HPDE6-E6E7 (cell line): ENCODE measurements at regions not wholly inside any gene's neighbourhood (a gene's known extent, or its start where the extent isn't known, plus 50 kb on each side); places are given as distances from the start of the nearest gene placed in this dataset.
"Not testable (repeated sequence)": the region's sequence is repeated elsewhere in the genome, so short reads cannot be mapped to it uniquely, and the experiment has no call there.

Experiments
- DNase-seq: peaks from one replicate; pipeline ENCODE4 v3.0.0; 2011; ENCODE audit warnings: missing footprints; ENCODE audit errors: extremely low spot score

DNA sequence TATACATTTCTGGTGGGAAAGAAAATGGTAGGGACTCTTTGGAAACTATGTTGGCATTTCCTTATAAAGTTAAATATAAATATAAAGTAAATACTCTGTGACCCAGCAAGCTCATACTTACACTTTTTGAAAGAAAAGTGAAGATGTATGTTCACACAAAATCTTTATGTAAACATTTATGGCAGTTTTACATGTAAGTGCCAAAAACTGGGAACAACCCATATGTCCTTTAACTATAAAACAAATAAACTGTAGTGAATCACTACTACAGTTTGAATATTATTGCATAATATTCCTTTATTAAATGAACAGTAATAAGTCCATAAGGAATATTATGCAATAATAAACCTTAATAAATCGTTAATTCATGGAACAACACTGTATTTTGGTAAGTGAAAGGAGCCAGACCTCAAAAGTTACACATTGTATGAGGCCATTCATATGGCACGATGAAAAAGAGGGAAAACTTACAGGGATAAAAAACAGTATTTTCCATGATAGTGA is 1660.3 kb upstream of the LRRTM3 start:
- no peak for DNase-seq

DNA sequence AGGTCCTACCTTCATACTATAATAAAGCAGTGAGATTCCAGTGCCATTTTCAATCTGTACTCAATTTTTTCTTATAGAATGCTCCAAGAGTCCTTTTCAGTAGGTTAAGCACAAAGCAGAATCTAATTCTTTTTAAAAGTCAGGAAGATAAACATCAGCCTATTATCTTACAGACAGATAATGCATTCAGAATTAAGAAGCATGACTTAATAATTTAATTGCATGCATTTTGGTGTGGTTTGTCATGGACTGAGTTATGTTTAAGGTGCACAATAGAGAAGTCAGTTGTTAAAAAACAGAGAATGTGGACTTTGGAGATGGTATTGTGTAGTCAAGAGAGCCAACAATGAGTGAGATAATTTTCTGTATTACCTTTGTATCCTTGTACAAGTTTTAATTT is 1656.3 kb upstream of the LRRTM3 start:
- DNase-seq, result not testable (repeated sequence)

DNA sequence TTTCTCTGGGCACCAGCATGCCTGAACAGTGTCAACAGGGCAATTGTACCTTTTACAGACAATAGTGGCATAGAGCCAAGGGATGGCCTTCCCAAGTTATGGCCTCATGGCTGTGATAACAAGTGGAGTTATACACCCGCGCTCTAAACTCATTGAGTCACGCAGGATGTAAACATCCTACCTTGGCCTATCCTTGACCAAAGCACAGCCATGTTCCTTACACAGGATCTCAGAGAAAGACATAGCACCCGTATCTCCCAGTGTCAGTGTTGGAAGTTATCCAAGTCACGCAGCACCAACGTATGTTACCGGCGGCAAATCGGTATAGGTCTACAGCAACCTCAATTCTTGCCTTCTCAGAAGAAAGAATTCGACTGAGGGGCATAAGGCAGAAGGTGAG is 1654.9 kb upstream of the LRRTM3 start:
- no peak for DNase-seq

DNA sequence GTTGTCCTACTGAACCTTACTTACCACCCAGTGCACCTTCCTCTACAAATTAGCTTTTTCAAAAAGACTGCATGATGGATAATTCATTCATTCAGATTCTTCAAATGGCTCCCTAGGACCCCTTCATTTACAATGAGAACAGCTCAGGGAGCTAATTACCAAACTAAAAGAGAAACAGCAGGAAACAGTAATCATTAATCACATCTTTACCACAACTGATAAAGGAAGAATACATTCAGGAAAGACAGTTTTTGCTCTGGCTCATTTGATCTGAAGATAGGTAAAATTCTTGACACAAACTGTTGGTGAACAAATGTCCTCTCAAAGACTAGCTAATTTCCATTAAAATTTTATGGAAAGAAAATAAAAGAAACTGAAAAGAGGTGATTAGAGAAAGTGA is 1652.7 kb upstream of the LRRTM3 start:
- no peak for DNase-seq

DNA sequence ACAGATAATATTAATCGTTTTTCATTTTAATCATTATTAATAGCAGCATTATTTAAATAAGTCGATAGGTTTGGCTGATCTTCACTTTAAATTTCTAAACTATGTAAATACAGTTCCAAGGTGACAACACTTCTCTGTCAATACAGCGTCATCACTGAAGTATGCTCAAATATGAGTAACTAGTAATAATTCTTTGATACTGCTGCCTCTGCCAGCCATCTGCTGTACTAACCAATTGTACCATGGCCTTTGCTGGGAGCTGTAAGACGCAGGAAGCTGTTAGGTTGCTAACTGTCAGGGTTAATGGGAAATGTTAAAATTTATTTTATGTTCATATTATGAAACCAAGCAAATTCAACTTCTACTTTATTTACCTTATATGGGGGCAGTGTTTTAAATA is 1650.5 kb upstream of the LRRTM3 start:
- DNase-seq, result no peak

DNA sequence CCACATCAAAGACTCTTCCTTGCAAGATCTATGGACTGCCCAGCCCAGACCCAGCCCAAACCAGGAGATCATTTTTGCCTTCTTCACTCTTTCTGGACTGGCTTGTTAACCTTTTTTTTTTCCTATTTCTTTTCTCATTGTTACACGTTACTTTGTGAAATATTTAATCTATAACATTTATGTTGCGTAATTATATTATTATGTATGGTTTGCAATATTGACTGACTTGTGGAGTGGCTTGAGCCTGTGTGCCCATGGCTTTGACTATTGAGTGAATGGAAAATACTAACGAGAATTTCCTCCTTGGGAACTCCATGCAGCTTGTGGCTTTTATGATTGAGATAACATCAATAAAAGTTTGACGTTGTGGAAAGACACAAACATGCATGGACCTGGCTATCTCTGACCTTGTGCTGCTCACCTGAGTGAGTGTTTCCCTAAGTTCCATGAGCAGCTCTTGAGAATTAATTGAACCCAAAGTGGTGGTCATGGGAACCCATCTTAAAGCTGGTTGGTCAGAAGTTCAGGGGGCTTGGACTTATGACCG is 1641.3 kb upstream of the LRRTM3 start:
- DNase-seq, result no peak

DNA sequence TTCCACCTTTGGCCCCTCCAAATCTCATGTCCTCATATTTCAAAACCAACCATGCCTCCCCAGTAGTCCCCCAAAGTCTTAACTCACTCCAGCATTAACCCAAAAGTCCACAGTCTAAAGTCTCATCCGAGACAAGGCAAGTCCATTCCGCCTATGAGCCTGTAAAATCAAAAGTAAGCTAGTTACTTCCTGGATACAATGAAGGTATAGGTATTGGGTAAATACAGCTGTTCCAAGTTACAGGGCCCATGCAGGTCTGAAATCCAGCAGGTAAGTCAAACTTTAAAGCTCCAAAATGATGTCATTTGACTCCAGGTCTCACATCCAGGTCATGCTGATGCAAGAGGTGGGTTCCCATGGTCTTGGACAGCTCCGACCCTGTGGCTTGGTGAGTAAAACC is 1640.1 kb upstream of the LRRTM3 start:
- DNase-seq, result not testable (repeated sequence)

- DNase-seq, result no peak
Observed at GRCh38 chr10:65291286-65291685, 1634.5 kb upstream of the LRRTM3 start.

DNA sequence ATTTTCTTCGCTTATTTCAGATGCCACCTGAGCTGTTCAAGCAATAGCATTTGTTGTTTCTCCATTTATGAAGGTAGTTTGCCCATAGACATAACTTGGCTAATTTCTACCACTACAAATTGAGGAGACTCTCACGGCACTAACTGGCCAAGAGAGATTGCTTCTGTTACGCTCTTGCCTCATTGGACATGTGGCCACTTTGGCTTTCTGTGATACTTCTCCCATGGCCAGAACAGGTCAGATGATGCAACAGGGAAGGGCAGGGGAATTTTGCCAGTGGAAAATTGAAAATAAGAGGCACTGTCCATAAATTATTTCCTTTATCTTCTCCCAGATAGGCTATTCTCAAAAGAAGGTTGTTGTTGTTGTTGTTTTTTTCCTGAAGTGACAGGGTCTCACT is 1633.3 kb upstream of the LRRTM3 start:
- no peak for DNase-seq

GRCh38 chr10:65294329-65294728 is 1631.5 kb upstream of the LRRTM3 start:
- no peak for DNase-seq

DNA sequence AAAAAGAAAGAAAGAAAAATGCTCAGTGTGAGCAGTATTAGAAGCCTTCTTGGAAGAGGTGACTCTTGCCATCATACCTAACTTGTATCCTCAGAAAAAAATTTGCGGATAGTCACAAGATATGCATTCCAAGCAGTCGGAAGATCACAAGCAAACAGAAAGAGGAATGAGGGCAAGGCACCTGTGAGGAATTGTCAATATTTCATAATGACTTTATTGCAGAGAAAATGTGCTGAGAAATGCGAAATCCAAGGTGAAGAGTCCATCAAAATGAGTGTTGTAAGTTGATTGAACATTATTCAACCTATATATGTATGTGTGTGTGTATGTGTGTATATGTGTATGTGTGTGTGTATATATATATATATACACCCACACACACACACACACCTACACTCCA is 1624.7 kb upstream of the LRRTM3 start:
- DNase-seq, result no peak

DNA sequence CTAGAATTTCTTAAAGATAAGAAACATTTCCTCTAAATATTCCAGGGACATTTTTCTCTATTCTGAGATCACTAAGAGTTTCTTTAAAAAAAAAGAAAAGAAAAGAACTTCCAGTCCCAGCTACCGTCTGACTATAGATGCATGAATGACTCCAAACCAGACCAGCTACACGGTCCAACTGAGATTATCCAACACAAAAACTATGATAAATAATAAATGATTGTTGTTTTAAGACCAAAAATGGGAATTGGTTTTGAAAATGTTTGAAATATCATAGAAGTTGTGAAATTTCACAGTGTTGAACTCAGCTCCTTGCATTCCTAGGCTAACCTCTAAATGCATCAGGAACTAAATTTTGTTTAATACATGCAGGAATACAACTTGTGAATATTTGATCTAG is 1619.6 kb upstream of the LRRTM3 start:
- DNase-seq, result no peak

DNA sequence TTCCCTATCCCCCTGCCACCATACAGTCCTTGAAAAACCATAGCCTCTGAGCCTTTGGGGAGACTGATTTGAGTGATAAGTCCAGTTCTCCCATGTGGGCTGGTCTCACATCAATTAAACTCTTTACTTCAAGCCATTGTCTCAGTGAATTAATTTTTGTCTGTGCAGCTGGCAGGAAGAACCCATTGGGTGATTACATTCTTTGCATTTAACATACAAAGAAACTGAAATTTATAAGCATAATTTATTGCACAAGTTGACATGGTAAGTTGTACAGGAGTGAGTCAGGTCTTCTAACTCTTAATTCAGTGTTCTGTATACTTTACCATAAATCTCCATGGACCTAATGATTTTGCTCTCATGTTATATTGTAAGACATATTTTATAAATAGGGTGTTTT is 1613.0 kb upstream of the LRRTM3 start:
- DNase-seq, result no peak

DNA sequence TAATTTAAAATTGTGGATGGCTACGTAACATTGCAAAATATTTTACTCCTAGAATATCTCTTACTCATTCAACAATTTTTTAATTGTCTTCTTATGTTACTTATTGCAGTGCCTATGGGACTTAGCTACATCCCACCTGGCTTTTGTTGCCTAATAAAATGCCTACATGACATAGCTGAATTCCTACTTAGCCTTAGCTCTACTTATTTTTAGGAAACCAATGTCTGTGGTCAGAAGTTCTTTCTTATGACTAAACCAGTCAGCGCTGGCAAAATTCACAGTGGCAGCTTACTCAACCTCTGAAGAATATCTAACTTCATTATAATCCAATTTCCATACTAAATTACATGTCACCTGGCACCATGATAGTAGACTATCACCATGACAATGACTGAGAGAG is 1612.4 kb upstream of the LRRTM3 start:
- DNase-seq, result no peak

GRCh38 chr10:65314253-65314652 is 1611.6 kb upstream of the LRRTM3 start:
- DNase-seq, result no peak

- DNase-seq, result no peak
Observed at GRCh38 chr10:65319493-65319892, 1606.3 kb upstream of the LRRTM3 start.

DNA sequence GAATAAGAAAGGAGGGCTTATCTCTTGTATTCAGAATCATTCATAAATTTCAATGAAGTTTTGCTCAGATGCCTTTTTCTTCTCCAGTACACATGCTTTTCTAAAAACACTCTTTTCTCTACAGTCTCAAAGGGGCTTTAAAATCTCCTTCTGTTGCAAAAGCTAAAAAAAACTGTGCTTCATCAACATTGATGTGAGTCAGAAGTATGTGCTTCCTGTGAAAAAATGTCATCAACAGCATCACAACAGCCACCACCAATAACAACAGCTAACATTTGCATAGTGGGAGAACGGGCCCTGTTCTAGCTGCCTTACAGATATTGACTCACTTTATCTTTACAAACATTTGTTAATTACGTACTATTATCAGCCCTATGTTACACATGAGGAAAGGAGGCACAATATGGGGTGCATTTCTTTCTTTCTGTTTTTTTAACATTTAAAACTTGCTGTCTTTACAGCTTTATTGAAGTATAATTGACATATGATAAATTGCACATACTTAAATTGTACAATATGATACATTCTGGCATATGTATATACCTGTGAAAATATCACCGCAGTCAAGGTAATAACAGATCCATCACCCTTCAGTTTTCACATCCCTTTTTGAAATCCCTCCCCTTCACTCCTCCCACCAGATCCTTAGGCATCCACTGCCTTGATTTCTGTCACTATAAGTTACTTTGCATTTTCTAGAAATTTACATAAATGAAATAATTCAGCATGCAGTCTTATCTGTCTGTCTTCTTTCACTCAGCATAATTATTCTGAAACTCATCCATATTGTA is 1605.4 kb upstream of the LRRTM3 start:
- no peak for DNase-seq

- no peak for DNase-seq
Observed at GRCh38 chr10:65323802-65324201, 1602.0 kb upstream of the LRRTM3 start.

DNA sequence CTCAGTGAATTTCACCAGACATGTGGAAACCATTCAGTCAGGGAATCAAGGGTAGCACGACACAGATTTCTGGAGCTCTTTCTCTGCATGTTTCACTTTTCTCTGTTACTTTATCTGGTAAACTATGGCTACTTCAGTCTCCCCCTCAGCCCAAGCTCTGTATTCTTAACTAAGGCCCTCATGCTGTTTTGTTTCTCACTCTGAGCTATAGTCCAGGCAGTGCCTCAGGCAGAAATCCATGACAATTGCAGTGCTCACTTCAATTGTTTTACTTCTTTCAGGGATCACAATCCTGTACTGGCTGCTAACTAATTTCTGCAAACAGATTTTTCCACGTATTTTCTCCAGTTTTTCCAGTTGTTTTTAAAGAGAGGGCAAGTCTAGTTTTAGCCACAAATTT is 1599.9 kb upstream of the LRRTM3 start:
- no peak for DNase-seq

- no peak for DNase-seq
Observed at GRCh38 chr10:65328486-65328885, 1597.3 kb upstream of the LRRTM3 start.

DNA sequence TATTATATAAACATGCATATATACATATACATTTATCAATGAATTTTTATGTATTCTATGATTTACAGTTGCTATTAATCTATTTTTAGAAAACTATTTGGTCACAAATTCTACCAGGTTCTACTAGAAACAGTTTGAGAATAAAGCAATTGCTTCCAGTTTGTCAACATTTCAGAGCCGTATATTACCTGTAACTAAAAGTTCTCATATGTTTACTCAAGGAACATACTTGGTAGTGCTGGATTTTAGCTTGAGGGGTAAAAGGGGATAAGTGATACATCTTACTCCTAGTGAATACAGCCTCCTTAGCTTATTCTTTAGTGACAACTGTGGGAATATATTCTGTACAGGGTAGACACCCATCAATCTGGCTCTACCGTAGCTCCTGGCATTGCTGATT is 1590.5 kb upstream of the LRRTM3 start:
- no peak for DNase-seq

GRCh38 chr10:65340340-65340739 is 1585.5 kb upstream of the LRRTM3 start:
- no peak for DNase-seq

GRCh38 chr10:65341323-65341925 is 1584.4 kb upstream of the LRRTM3 start:
- DNase-seq, result no peak
